A549 (cell line): ENCODE measurements at regions not wholly inside any gene's neighbourhood (a gene's known extent, or its start where the extent isn't known, plus 50 kb on each side); places are given as distances from the start of the nearest gene placed in this dataset.

Experiments used
- EP300 ChIP-seq, 2 experiments: fragments of >200 bp; sonication (Bioruptor Twin); formaldehyde crosslinking; IDR thresholded peaks; 2 replicates in 1 of 2; 3 replicates in 1 of 2; pipeline ENCODE4 v1.6.1; 2016 to 2017
- MAFK ChIP-seq: fragments of 450-650 bp; IDR thresholded peaks from 2 replicates; pipeline ENCODE4 v1.6.1; 2014; ENCODE audit not compliant: partially characterized antibody
- RARB ChIP-seq: fragments of 250-450 bp; sonication (Bioruptor Pico); IDR thresholded peaks from 2 replicates; pipeline ENCODE4 v1.8.0; 2021; ENCODE audit warnings: mild to moderate bottlenecking, moderate library complexity

- TF ChIP-seq EP300 (IDR thresholded peaks at IDR 0.05) (no peak), RARB (CRISPR knock-in tag) (no peak), MAFK (no peak)
These were observed 99.0 kb upstream of the TRPC4 start for GRCh38 chr13:37968555-37968954.
